ENCODE measurements at regions not wholly inside any gene's neighbourhood (a gene's known extent, or its start where the extent isn't known, plus 50 kb on each side); places are given as distances from the start of the nearest gene placed in this dataset.
"Not testable (repeated sequence)": the region's sequence is repeated elsewhere in the genome, so short reads cannot be mapped to it uniquely, and the experiment has no call there.

GRCh38 chr13:44865722-44866410 is 123.4 kb downstream of the NUFIP1 start:
- no peak for ATAC-seq (ENCODE audit: low read depth in 2 of 2)
- DNase-seq = no peak
- Mint-ChIP-seq H3K9me3 (peaks cover 4 to 11% (median 6%) of the 10 kb centered on the region in 7 donors), H3K27ac (peak overlapping the region in 1 of 6 donors; percentile 37), H3K36me3 (no peaks in the 10 kb centered on the region), H3K4me1 (no peaks in the 10 kb centered on the region), H3K4me3 (no peak overlapping the region), H3K27me3 (peaks cover 0 to 13% (median 5%) of the 10 kb centered on the region in 3 donors)

DNA sequence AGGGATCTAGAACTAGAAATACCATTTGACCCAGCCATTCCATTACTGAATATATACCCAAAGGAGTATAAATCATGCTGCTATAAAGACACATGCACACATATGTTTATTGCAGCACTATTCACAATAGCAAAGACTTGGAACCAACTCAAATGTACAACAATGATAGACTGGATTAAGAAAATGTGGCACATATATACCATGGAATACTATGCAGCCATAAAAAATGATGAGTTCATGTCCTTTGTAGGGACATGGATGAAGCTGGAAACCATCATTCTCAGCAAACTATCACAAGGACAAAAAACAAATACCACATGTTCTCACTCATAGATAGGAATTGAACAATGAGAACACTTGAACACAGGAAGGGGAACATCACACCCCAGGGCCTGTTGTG is 125.6 kb downstream of the NUFIP1 start:
- H3K4me3 Mint-ChIP-seq; ATAC-seq (ENCODE audit: low read depth in 2 of 2); DNase-seq; H3K36me3 Mint-ChIP-seq; H3K27ac Mint-ChIP-seq; H3K4me1 Mint-ChIP-seq: not testable (repeated sequence)
- H3K27me3 Mint-ChIP-seq = peaks cover 1 to 19% (median 10%) of the 10 kb centered on the region in 3 donors
- H3K9me3 Mint-ChIP-seq = peaks cover 4 to 11% (median 6%) of the 10 kb centered on the region in 7 donors

GRCh38 chr13:44860454-44860853 is 128.8 kb downstream of the NUFIP1 start:
- ATAC-seq (ENCODE audit: low read depth in 2 of 2) = no peak
- peaks cover 13 to 30% (median 29%) of the 10 kb centered on the region in 3 donors for H3K27me3 Mint-ChIP-seq
- DNase-seq = no peak
- H3K9me3 Mint-ChIP-seq = peaks cover 0 to 6% (median 3%) of the 10 kb centered on the region in 7 donors
- no peak overlapping the region for H3K4me3 Mint-ChIP-seq
- H3K36me3 Mint-ChIP-seq = no peaks in the 10 kb centered on the region
- no peaks in the 10 kb centered on the region for H3K4me1 Mint-ChIP-seq
- no peak overlapping the region for H3K27ac Mint-ChIP-seq

DNA sequence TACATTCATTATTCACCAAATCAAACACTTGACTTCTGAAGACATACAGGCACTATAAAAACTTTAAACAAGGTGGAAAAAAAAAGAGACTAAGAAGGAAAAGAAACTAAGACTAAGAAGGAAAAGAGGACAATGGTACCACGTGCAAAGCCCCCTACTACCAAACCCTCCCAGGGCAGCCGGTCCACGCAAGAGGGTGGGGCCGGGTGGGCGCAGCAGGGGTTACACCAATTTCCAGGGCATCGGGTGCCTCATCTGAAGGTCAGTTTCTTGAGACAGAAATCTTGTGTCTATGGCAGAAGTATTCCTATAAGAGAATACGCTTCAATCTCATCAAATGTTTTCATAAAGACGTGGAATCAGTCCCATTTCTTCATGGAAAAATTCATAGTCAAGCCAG is 131.5 kb downstream of the NUFIP1 start:
- H3K27ac Mint-ChIP-seq = no peak overlapping the region
- H3K9me3 Mint-ChIP-seq = no peaks in the 10 kb centered on the region
- ATAC-seq (ENCODE audit: low read depth in 2 of 2) (no peak), DNase-seq (no peak)
- H3K4me3 Mint-ChIP-seq = no peak overlapping the region
- peaks cover 13 to 30% (median 29%) of the 10 kb centered on the region in 3 donors for H3K27me3 Mint-ChIP-seq
- no peaks in the 10 kb centered on the region for H3K36me3 Mint-ChIP-seq
- no peaks in the 10 kb centered on the region for H3K4me1 Mint-ChIP-seq

DNA sequence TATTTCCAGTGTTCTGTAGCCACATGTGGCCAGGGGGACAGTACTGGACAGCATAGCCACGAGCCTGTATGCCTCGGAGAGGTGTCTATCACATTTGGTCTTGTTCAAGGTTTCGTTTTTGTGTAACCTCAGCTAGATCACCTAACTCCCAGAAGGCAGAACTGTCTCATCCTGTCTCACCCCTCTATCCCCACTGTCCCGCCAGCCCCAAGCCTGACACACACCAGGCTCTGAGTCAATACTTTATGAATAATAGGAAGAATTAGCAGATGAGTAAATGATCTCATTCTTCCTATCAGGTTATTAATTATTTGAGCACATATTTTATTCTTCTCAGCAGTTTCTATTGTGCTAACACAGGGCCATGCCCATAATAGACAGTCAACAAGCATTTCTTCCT is 132.2 kb downstream of the NUFIP1 start:
- ATAC-seq (ENCODE audit: low read depth in 2 of 2) (no peak), DNase-seq (no peak)
- no peak overlapping the region for H3K4me3 Mint-ChIP-seq
- H3K9me3 Mint-ChIP-seq = no peaks in the 10 kb centered on the region
- no peak overlapping the region for H3K27ac Mint-ChIP-seq
- H3K36me3 Mint-ChIP-seq = no peaks in the 10 kb centered on the region
- H3K27me3 Mint-ChIP-seq = peaks cover 13 to 30% (median 26%) of the 10 kb centered on the region in 3 donors
- no peaks in the 10 kb centered on the region for H3K4me1 Mint-ChIP-seq

DNA sequence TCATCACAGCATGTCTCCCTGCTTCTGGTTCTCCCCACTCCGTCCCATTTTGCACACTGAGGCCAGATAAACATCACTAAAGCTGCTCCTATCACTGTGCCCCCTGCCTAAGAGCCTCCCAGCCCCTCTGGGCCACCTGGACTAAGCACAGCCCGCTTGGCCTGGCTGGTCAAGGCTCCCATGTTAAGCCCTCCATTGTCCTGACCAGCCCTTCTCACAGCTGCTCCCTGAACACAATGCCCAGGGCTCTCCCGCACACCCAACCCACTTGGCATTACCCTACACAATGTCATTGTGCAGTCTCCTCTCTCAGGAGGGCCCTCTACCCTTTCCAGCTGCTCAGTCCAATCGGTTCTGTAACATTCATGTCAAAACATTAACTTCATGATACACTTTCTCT is 133.4 kb downstream of the NUFIP1 start:
- Mint-ChIP-seq H3K9me3 (no peaks in the 10 kb centered on the region), H3K27me3 (peaks cover 13 to 30% (median 23%) of the 10 kb centered on the region in 3 donors)
- ATAC-seq (ENCODE audit: low read depth in 2 of 2) = no peak

DNA sequence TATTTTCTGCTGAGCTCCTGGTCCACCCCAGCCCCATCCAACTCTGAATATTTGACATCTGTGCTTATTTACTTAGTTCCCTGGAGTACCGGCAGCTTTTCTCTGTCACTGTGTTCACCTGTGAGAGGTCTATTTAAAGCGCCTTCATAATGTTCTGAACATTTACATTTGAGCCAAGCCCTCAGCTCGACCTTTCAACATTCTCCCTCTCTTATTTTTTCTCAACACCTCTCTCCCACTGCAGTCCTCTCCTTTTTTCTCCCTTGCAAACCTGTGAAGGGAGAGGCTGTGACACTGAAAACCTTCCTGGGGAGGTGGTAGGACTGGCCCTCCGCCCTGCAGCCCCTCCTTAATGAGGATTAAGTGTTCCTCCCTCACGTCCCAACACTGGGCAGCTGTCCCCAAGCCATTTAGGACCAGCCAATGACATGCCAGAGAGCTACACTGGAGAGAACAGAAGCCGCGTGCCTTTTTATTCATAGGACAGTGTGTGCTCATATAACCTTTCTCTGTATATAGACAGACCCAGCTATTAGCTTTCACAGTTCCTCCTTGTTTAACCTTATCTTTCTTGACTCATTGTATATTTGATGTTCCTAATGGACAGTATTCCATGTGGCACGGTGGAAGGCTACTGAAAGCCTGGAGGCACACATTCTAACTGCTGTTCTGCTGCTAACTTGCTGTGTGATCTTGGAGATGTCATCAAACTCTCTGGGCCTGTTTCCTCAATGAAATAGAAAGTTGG is 134.8 kb downstream of the NUFIP1 start:
- DNase-seq = no peak
- Mint-ChIP-seq H3K4me1 (no peaks in the 10 kb centered on the region), H3K27me3 (peaks cover 8 to 31% (median 15%) of the 10 kb centered on the region in 3 donors), H3K4me3 (no peak overlapping the region), H3K36me3 (no peaks in the 10 kb centered on the region), H3K9me3 (no peaks in the 10 kb centered on the region), H3K27ac (no peak overlapping the region)
- ATAC-seq (ENCODE audit: low read depth in 2 of 2) = no peak

More for the DNA sequence above, 133.4 kb downstream of the NUFIP1 start:
- Mint-ChIP-seq H3K4me1 (no peaks in the 10 kb centered on the region), H3K4me3 (no peak overlapping the region), H3K27ac (peak overlapping the region in 1 of 6 donors; percentile 79), H3K36me3 (no peaks in the 10 kb centered on the region)
- no peak for DNase-seq

DNA sequence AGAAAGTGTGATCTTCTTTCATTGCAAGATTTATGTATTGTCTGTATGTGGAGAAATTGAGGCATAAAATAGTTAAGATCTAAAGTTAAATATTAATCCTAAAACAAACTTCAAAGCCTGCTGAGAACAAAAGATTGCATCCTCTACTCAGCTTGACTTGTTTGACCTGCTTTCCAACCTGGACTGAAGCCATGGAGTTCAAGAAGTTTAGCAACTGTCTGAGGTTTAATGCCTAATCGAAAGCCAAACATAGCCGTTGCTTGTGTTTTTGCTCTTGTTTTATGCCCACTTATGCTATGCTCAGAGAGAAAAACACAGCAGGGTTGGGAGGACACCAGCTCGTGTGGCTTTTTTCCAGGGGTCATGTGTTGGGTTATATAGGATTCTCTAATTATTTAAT is 135.6 kb downstream of the NUFIP1 start:
- H3K36me3 Mint-ChIP-seq = no peaks in the 10 kb centered on the region
- ATAC-seq (ENCODE audit: low read depth in 2 of 2) = no peak

GRCh38 chr13:44848920-44849676 is 140.2 kb downstream of the NUFIP1 start:
- no peaks in the 10 kb centered on the region for H3K36me3 Mint-ChIP-seq
- H3K27ac Mint-ChIP-seq = no peak overlapping the region
- no peaks in the 10 kb centered on the region for H3K9me3 Mint-ChIP-seq
- no peaks in the 10 kb centered on the region for H3K4me1 Mint-ChIP-seq
- ATAC-seq (ENCODE audit: low read depth in 2 of 2) (no peak), DNase-seq (no peak)
- H3K27me3 Mint-ChIP-seq = peaks cover 4 to 24% (median 6%) of the 10 kb centered on the region in 3 donors
- no peak overlapping the region for H3K4me3 Mint-ChIP-seq

More for the DNA sequence above, 135.6 kb downstream of the NUFIP1 start:
- no peak overlapping the region for H3K27ac Mint-ChIP-seq
- no peak for DNase-seq
- H3K27me3 Mint-ChIP-seq = peaks cover 5 to 36% (median 11%) of the 10 kb centered on the region in 3 donors
- no peaks in the 10 kb centered on the region for H3K9me3 Mint-ChIP-seq
- no peaks in the 10 kb centered on the region for H3K4me1 Mint-ChIP-seq
- no peak overlapping the region for H3K4me3 Mint-ChIP-seq

GRCh38 chr13:44845281-44846058 is 143.8 kb downstream of the NUFIP1 start:
- H3K36me3 Mint-ChIP-seq; ATAC-seq (ENCODE audit: low read depth in 2 of 2); H3K4me1 Mint-ChIP-seq; H3K9me3 Mint-ChIP-seq; H3K4me3 Mint-ChIP-seq; DNase-seq; H3K27ac Mint-ChIP-seq: not testable (repeated sequence)
- peaks cover 4 to 24% (median 6%) of the 10 kb centered on the region in 3 donors for H3K27me3 Mint-ChIP-seq

DNA sequence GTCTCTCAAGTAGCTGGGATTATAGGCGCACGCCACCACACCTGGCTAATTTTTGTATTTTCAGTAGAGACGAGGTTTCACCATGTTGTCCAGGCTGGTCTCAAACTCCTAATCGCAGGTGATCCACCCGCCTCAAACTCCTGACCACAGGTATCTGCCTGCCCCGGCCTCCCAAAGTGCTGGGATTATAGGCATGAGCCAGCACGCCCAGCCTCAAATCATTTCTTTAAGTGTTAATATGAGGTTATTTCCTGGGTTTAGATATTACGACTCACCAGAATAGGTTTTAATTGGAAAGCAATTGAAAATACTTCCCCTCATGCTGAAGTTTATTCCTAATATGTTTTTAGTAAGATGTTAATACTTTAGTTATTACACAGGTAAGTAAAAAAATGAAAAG is 144.5 kb downstream of the NUFIP1 start:
- no peak for ATAC-seq (ENCODE audit: low read depth in 2 of 2)
- no peak for DNase-seq
- no peak overlapping the region for H3K4me3 Mint-ChIP-seq
- H3K27ac Mint-ChIP-seq = no peak overlapping the region
- no peaks in the 10 kb centered on the region for H3K4me1 Mint-ChIP-seq
- peaks cover 4 to 24% (median 6%) of the 10 kb centered on the region in 3 donors for H3K27me3 Mint-ChIP-seq
- H3K36me3 Mint-ChIP-seq = no peaks in the 10 kb centered on the region
- H3K9me3 Mint-ChIP-seq = no peaks in the 10 kb centered on the region

GRCh38 chr13:44843403-44843802 is 145.9 kb downstream of the NUFIP1 start:
- no peak for DNase-seq
- no peaks in the 10 kb centered on the region for H3K36me3 Mint-ChIP-seq
- no peak for ATAC-seq (ENCODE audit: low read depth in 2 of 2)

GRCh38 chr13:44842158-44842557 is 147.1 kb downstream of the NUFIP1 start:
- Mint-ChIP-seq H3K27ac (no peak overlapping the region), H3K4me3 (no peak overlapping the region), H3K4me1 (no peaks in the 10 kb centered on the region), H3K27me3 (peaks cover 0 to 4% (median 3%) of the 10 kb centered on the region in 3 donors), H3K9me3 (no peaks in the 10 kb centered on the region), H3K36me3 (no peaks in the 10 kb centered on the region)
- no peak for ATAC-seq (ENCODE audit: low read depth in 2 of 2)
- no peak for DNase-seq

More at GRCh38 chr13:44843403-44843802, 145.9 kb downstream of the NUFIP1 start:
- H3K4me3 Mint-ChIP-seq = no peak overlapping the region
- no peak overlapping the region for H3K27ac Mint-ChIP-seq
- no peaks in the 10 kb centered on the region for H3K4me1 Mint-ChIP-seq
- no peaks in the 10 kb centered on the region for H3K9me3 Mint-ChIP-seq
- peaks cover 4 to 15% (median 5%) of the 10 kb centered on the region in 3 donors for H3K27me3 Mint-ChIP-seq

Data from naive B cell (primary cell).